GM18517 (cell line): ENCODE measurements at regions not wholly inside any gene's neighbourhood (a gene's known extent, or its start where the extent isn't known, plus 50 kb on each side); places are given as distances from the start of the nearest gene placed in this dataset.

ENCODE experiments used
- ATAC-seq: cut with Tn5 transposase; IDR thresholded peaks from one replicate; pipeline ENCODE4 v1.9.1; 2021; ENCODE audit warnings: mild to moderate bottlenecking, moderate library complexity; ENCODE audit not compliant: unreplicated experiment

- ATAC-seq, result no peak
These were observed 244.2 kb downstream of the TLE3 start for GRCh38 chr15:69853544-69853951.

DNA sequence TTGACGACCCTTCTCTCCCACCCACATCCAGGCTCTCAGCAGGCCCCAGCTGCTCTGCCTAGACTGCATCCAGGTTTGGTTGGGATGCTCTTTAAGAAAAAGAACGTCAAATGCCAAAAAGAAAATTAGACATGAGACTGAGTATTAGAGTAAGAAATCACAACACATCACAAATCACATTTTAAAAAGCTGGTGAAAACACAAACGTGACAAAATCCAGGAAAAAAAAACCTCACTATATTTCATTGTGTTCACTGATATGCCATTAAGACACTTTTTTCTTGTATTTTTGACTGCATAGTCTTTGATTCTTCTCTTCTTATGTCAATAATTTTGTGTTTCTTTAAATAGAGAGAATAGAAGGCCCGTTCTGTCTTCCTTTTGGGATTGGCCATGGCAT is 243.7 kb downstream of the TLE3 start:
- no peak for ATAC-seq

- ATAC-seq, result no peak
These were observed 243.1 kb downstream of the TLE3 start for GRCh38 chr15:69854521-69855181.

- ATAC-seq, result no peak
These were observed 242.3 kb downstream of the TLE3 start for GRCh38 chr15:69855258-69856000.

DNA sequence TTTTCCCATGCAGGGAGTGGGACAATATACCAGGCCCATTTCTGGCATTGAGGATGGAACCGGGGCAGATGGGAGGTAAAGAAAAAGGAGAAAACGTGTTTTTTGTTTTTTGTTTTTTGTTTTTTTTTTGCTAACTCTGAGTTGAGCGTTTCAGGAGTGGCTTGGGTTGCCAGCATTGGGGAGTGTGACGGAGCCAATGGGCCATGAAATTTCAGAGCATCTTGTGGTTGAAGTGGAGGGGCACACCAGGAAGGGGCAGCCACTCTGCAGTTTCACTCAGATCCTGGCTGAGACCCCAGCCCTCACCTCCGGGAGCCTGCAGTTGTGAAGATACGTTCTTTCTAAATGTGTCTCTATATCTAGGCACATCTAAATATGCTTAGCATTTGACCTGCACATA is 240.5 kb downstream of the TLE3 start:
- no peak for ATAC-seq

- no peak for ATAC-seq
These were observed 239.9 kb downstream of the TLE3 start for GRCh38 chr15:69857686-69858391.

DNA sequence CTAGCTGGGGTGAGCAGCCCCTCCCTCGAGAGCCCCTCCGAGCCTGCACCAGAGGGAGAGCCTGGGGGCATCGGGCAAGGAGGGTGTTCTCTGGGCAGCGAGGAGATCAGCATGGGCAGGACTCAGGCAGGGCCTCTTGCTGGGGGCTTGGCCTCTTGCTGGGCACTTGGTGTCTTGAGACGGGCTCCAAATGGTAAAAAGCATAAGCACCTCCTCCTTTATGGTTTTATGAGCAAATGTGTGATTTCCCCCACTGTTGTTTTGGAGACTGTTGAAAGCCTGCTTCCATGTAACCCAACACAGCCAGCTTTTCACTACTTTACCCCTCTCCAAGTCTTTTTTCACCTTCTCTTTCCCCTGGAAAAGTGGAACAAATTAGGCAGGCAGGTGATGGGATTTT is 239.3 kb downstream of the TLE3 start:
- ATAC-seq, result no peak

GRCh38 chr15:69859866-69860265 is 237.9 kb downstream of the TLE3 start:
- ATAC-seq, result no peak

- no peak for ATAC-seq
These were observed 237.4 kb downstream of the TLE3 start for GRCh38 chr15:69860321-69860720.

DNA sequence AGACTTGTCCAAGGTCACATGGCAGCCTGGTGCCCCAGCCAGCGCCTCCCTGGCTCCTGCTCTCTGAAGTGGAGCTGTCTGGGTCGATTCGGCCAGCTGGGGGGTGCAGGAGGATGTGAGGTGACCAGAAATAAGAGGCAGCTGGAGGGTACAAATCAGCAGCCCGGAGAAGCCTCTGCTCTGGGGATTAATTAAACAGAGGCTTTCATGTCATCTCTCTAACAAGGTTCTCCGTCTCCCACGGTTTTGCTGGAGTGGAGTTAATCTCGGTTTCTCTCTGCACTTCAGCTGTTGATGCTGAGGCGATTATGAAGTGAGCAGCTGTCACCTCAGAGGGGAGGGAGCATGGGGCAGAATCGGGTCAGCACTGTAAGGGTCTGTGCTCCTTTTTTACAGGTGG is 236.8 kb downstream of the TLE3 start:
- no peak for ATAC-seq

DNA sequence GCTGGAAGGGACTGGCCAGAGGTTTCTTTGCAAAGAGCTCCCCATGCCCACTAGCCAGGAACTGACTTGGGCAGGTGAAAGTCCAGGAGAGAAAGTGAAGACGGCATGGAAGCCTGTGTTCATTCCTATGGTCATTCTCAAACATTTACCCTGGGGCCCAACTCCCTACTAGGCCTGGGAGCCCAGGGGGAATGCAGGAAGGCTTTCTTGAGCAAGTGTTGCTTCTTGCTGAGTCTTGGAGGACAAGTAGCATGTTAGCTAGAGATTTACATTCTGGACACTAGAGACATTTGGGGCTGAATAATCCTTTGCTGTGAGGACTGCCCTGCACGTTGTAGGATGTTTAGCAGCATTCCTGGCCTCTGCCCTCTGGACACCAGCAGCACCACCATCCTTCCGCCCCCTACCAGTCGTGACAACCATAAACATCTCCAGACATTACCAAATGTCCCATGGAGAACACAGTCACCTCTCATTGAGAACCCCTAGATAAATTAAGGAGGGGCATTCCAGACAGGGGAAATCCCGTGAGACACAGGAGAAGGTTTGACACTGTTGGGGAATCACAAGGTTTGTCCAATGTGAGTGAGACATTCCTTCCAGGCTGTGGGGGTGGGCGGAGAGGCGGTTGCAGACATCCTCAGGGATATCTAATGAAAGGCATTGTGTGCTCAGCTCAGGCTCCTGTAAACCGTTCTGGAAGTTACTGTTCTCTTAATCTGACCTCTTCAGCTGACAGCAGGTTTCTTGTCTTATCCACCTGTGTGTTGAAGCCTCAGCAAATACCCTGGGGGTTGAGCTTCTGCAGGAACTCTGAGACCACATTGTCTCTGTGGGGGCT is 236.2 kb downstream of the TLE3 start:
- no peak for ATAC-seq

- ATAC-seq, result no peak
These were observed 235.2 kb downstream of the TLE3 start for GRCh38 chr15:69862540-69862939.

- ATAC-seq, result no peak
These were observed 234.3 kb downstream of the TLE3 start for GRCh38 chr15:69863446-69863845.

DNA sequence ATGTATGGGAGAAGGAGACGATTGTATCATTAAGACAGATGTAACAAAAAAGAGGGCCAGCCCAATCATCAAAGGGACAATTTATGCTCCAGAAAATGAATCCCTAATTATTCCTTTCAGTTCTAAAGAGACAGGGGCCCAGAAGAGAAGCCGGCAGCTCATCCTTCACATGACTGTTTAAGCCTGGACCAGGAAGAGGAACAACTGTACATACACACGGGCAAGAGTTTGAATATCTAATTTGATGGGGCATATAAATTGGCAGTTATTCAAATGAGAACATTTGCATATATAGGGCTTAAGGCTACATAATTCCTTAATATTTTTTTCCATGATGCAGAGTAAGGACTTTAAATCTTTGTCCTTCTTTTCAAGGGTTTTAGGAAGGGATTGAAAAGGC is 232.3 kb downstream of the TLE3 start:
- ATAC-seq, result no peak

DNA sequence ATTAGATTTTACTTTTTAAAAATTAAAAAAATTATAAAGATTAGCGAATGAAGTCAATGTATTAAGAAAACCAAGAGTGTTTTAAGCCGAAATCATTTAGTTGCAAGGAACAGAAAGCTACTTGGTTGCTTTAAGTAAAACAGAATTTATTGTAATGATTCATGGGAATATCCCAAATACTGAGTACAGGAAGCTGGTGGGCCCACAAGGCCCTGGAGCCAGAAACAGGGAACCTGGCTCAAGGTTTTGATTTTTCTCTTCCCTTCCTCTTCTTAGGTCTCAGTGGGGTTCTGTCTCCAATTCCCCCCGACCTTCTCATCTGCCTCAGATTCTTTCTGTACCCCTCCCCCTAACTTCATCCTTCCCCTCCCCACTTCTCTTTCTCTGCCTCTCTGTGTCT is 229.0 kb downstream of the TLE3 start:
- no peak for ATAC-seq

DNA sequence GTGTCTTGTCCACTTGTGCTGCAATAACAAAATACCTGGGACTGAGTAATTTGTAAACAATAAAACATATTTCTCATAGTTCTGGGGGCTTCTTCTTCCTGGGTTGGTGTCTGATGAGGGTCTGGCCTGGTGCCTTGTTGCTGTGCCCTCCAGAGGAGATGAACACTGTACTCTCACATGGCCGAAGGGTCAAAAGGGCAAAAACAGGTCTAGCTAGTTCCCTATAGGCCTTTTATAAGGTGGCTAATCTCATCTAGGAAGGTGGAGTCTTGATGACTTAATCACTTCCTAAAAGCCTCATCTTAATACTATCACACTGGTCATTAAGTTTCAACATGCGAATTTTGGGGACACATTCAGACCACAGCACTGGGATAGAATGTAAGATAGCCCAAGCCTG is 228.4 kb downstream of the TLE3 start:
- ATAC-seq, result no peak

GRCh38 chr15:69869881-69870505 is 227.7 kb downstream of the TLE3 start:
- no peak for ATAC-seq

- ATAC-seq, result no peak
These were observed 226.1 kb downstream of the TLE3 start for GRCh38 chr15:69871511-69872134.

- no peak for ATAC-seq
These were observed 223.9 kb downstream of the TLE3 start for GRCh38 chr15:69873807-69874206.

DNA sequence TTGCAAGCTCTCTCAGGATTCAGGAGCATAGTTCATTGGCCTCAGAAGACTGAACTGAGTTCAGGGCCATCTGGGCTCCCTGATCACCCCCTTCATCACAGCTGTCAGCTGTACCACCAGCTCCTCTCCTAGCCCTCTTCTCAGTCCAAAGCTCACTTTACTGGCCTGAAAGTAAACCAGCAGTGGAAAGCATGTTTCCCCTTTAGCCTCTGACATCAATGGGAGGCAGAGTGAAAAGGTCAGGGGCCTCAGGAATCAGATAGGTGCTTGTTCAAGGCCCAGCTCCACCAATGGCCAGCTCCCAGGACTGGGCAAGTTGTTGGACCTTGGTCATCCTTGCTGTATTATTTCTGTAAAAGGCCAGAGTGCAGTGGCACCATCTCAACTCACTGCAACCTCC is 223.4 kb downstream of the TLE3 start:
- no peak for ATAC-seq
